Endodermal cell (in vitro differentiated cells): ENCODE measurements at regions not wholly inside any gene's neighbourhood (a gene's known extent, or its start where the extent isn't known, plus 50 kb on each side); places are given as distances from the start of the nearest gene placed in this dataset.

ENCODE experiments used
- DNase-seq: peaks from one replicate; pipeline ENCODE4 v3.0.0-alpha.2; 2017
- H3K27ac ChIP-seq: 2 replicates; pipeline ENCODE4 v1.5.1; 2013; ENCODE audit warnings: mild to moderate bottlenecking, low read depth, low read length, moderate library complexity
- H3K27me3 ChIP-seq: 2 replicates; pipeline ENCODE4 v1.6.1; 2013; ENCODE audit warnings: mild to moderate bottlenecking, low read length, moderate library complexity; ENCODE audit not compliant: insufficient read depth, control insufficient read depth, poor library complexity, severe bottlenecking
- H3K36me3 ChIP-seq: 2 replicates; pipeline ENCODE4 v1.7.0; 2013; ENCODE audit warnings: mild to moderate bottlenecking, low read length, moderate library complexity; ENCODE audit not compliant: control insufficient read depth, insufficient read depth
- H3K4me1 ChIP-seq: one replicate; pipeline ENCODE4 v1.7.0; 2013; ENCODE audit warnings: low read length; ENCODE audit not compliant: control insufficient read depth, insufficient read depth
- H3K4me3 ChIP-seq: 2 replicates; pipeline ENCODE4 v1.5.1; 2013; ENCODE audit warnings: mild to moderate bottlenecking, low read length, moderate library complexity
- H3K9ac ChIP-seq: 2 replicates; pipeline ENCODE4 v1.6.1; 2013; ENCODE audit warnings: mild to moderate bottlenecking, low read length, moderate library complexity; ENCODE audit not compliant: poor library complexity, severe bottlenecking; ENCODE audit errors: extremely low read depth
- H3K9me3 ChIP-seq: 2 replicates; pipeline ENCODE4 v1.6.1; 2013; ENCODE audit warnings: mild to moderate bottlenecking, low read length, moderate library complexity; ENCODE audit not compliant: control insufficient read depth
- H3K27ac Mint-ChIP-seq: 2 replicates; pipeline ENCODE4 v1.8.0; 2020; ENCODE audit warnings: mixed read lengths
- H3K27me3 Mint-ChIP-seq: 2 replicates; pipeline ENCODE4 v1.8.0; 2021; ENCODE audit warnings: mild to moderate bottlenecking, mixed read lengths; ENCODE audit not compliant: insufficient read depth
- H3K36me3 Mint-ChIP-seq: 2 replicates; pipeline ENCODE4 v1.8.0; 2020; ENCODE audit warnings: low read depth, mixed read lengths
- H3K4me1 Mint-ChIP-seq: 2 replicates; pipeline ENCODE4 v1.8.0; 2020; ENCODE audit warnings: mixed read lengths
- H3K4me3 Mint-ChIP-seq: 2 replicates; pipeline ENCODE4 v1.8.0; 2020; ENCODE audit warnings: mild to moderate bottlenecking, moderate library complexity, mixed read lengths
- H3K9me3 Mint-ChIP-seq: 2 replicates; pipeline ENCODE4 v1.8.0; 2020; ENCODE audit warnings: mild to moderate bottlenecking, mixed read lengths
- CTCF ChIP-seq: fragments of 200-600 bp; sonication (generic); conservative IDR thresholded peaks from 2 replicates; pipeline ENCODE4 v1.5.0; 2021; ENCODE audit warnings: antibody characterized with exemption, mild to moderate bottlenecking
- WGBS, 2 experiments: methylation state at CpG; one replicate each; pipeline versions ENCODE4 v1.1.5 to v1.1.7; 2013; ENCODE audit warnings: missing lambda C conversion rate in 2 of 2, mixed read lengths in 1 of 2; ENCODE audit not compliant: insufficient coverage in 1 of 2, insufficient read length in 1 of 2; 5-methylcytosine and 5-hydroxymethylcytosine counted together

DNA sequence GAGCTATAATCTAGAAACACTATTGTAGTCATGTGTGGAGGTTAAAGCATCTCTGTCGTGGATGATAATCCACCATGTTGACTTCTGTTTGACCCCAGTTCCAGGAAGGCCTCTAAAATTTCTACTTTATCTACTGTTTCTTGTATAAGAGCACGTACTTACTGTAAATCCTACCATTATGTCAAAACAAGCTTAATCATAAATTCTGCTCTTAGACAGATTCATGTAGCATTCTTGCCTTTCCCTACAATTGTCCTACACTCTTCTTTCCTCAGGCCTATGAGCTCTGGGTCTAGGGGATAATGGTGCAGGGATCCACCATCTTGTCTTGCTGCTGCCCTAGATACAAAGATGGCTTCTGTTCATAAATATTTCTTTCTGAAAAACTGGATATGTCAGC, 2594.3 kb downstream of the ARAP2 start:
- no peaks in the 10 kb centered on the region for H3K4me1 ChIP-seq
- Mint-ChIP-seq H3K36me3 (no peaks in the 10 kb centered on the region), H3K4me3 (no peak overlapping the region), H3K9me3 (no peaks in the 10 kb centered on the region), H3K27ac (no peak overlapping the region), H3K4me1 (no peaks in the 10 kb centered on the region), H3K27me3 (no peaks in the 10 kb centered on the region)
- no peak overlapping the region for H3K4me3 ChIP-seq
- WGBS, 2 experiments: 86 to 95% methylated on average over 2 of the region's 2 CpGs
- H3K27ac ChIP-seq: no peak overlapping the region
- DNase-seq: no peak
- H3K9ac ChIP-seq: no peak overlapping the region
- no peak for TF ChIP-seq CTCF
- no peaks in the 10 kb centered on the region for H3K9me3 ChIP-seq
- H3K27me3 ChIP-seq: no peaks in the 10 kb centered on the region
- H3K36me3 ChIP-seq: no peaks in the 10 kb centered on the region

DNA sequence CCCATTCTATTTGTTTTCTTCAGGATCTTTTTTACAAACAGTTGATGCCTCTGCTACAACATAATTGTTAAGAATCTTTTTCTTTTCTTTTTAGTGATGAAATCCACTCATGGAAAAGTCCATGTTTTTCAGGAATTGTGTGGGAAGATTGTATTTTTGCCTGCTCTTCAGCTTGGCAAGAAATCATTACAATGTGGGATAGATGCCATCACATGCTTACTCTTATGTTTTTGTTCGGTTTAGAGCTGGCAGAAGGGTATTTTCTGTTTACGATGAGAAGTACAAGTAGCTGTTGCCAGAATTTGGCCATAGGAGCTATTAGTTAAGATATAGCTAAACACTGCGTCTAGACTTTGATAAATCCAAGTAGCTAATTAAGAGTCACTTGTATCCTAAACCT, 2585.3 kb downstream of the ARAP2 start:
- no peaks in the 10 kb centered on the region for H3K4me1 Mint-ChIP-seq
- H3K27me3 Mint-ChIP-seq: no peaks in the 10 kb centered on the region
- no peak overlapping the region for H3K27ac ChIP-seq
- H3K27ac Mint-ChIP-seq: no peak overlapping the region
- WGBS, 2 experiments: 88 to 100% methylated on average over 2 to 3 of the region's 3 CpGs
- no peak for DNase-seq
- TF ChIP-seq CTCF: no peak
- H3K9ac ChIP-seq: no peak overlapping the region
- no peak overlapping the region for H3K4me3 ChIP-seq
- peaks cover 15% of the 10 kb centered on the region for H3K9me3 ChIP-seq
- peaks cover 23% of the 10 kb centered on the region for H3K9me3 Mint-ChIP-seq
- no peaks in the 10 kb centered on the region for H3K36me3 Mint-ChIP-seq
- no peaks in the 10 kb centered on the region for H3K27me3 ChIP-seq
- H3K36me3 ChIP-seq: no peaks in the 10 kb centered on the region
- H3K4me1 ChIP-seq: no peaks in the 10 kb centered on the region
- no peak overlapping the region for H3K4me3 Mint-ChIP-seq

GRCh38 chr4:33661636-33662035, 2582.7 kb downstream of the ARAP2 start:
- TF ChIP-seq CTCF: no peak
- Histone ChIP-seq H3K4me3 (no peak overlapping the region), H3K27me3 (no peaks in the 10 kb centered on the region), H3K36me3 (no peaks in the 10 kb centered on the region), H3K27ac (no peak overlapping the region), H3K4me1 (no peaks in the 10 kb centered on the region), H3K9me3 (peaks cover 15% of the 10 kb centered on the region), H3K9ac (no peak overlapping the region)
- H3K27me3 Mint-ChIP-seq: no peaks in the 10 kb centered on the region
- H3K9me3 Mint-ChIP-seq: peaks cover 38% of the 10 kb centered on the region
- H3K4me3 Mint-ChIP-seq: no peak overlapping the region
- H3K27ac Mint-ChIP-seq: no peak overlapping the region
- H3K4me1 Mint-ChIP-seq: no peaks in the 10 kb centered on the region
- DNase-seq: no peak
- H3K36me3 Mint-ChIP-seq: no peaks in the 10 kb centered on the region
